Brain pericyte (primary cell): ENCODE measurements at regions not wholly inside any gene's neighbourhood (a gene's known extent, or its start where the extent isn't known, plus 50 kb on each side); places are given as distances from the start of the nearest gene placed in this dataset.

Experiments
- DNase-seq: peaks from one replicate; pipeline ENCODE4 v3.0.0-alpha.2; 2012; ENCODE audit warnings: low read depth, low spot score

DNA sequence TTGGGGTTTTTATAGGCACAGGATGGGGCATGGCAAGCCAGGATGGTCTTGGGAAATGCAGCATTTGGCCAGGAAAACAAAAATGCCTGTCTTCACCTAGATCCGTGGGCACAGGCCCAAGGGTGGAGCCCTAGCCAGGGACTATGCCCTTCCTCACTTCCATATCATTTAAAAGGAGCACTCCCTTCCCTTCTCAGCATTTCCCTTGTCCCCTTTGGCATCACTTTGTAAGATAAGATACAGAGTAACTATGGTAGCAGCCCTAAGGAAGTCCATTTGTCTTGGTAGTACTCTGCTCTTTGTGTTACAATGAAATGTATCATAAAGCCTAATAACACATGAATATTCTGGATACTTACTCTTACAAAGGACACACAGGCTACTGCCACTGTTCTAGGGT is 1092.6 kb upstream of the TENM4 start:
- DNase-seq = no peak

GRCh38 chr11:80532633-80533232 is 1091.9 kb upstream of the TENM4 start:
- no peak for DNase-seq

DNA sequence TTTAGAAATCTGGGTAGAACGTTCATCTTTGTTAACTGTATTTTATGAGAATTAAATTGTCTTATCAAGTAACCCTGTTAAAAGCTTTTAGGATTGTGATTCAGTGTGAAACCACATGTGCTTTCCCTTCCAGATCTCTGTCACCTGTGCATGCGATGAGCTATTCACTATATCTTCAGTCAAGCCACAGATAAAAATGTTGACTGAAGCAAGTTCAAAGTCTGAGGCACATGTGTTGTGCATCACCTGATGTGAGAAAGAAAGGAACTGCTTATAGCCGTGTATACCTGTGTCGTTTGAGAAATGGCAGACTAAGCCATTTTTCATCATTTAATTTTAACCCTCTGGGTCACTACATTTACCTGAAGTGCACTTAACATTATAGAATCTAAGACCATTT is 1088.9 kb upstream of the TENM4 start:
- DNase-seq = no peak

- no peak for DNase-seq
These were observed 1085.0 kb upstream of the TENM4 start for GRCh38 chr11:80525663-80526405.

- DNase-seq = no peak
These were observed 1083.5 kb upstream of the TENM4 start for GRCh38 chr11:80524349-80524748.

DNA sequence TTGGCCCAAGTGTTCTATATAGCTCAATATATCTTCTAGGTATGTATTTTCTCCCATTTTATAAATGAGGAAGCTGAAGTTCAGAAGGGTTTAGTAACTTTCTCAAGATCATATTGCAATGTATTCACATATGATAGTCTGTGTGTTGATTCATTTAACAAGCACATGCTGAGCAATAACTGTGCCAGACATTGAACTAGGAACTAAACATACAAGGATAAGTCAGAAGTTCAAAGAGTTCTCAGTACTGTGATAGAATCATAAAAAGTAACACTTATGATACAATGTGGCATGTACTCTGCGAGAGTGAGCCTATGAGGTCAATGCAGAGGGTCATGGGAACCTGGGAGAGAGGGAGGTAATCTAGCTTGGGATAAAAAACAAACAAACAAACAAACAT is 1082.2 kb upstream of the TENM4 start:
- DNase-seq = no peak

DNA sequence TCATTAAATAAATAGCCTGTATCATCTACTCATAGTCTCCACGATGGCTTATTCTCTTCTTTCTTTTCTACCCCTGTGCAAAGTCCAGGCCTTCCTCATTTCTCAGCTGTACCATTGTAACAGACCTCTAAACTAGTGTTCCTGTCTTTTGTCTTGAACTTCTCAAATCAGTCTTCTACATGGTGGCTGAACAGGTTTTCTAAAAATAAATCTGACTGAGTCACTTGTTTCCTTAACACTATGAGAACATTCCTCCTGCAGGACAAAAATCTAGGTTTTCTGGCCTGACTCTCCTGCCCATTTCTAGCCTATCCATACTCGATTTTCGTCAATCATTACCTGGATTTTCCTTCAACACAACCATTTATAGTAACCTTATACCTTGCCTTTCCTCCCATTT is 1080.8 kb upstream of the TENM4 start:
- no peak for DNase-seq

DNA sequence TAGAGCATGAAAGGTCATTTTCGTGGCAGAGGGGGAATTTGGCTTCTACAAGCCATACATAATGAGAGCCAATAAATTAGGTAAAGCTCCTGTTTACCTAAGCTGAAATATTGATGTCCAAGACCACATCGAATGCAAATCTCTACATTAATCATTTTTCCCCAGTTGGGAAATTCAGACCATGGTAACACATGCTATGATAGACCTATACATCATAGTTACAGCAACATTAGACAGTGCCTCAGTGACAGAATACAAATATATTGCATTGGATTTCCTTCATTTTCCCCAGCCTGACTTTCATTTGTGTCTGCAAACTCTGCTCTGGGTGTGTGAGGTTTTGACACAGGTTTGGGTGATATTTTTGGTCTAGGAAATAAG is 1079.7 kb upstream of the TENM4 start:
- DNase-seq = no peak

DNA sequence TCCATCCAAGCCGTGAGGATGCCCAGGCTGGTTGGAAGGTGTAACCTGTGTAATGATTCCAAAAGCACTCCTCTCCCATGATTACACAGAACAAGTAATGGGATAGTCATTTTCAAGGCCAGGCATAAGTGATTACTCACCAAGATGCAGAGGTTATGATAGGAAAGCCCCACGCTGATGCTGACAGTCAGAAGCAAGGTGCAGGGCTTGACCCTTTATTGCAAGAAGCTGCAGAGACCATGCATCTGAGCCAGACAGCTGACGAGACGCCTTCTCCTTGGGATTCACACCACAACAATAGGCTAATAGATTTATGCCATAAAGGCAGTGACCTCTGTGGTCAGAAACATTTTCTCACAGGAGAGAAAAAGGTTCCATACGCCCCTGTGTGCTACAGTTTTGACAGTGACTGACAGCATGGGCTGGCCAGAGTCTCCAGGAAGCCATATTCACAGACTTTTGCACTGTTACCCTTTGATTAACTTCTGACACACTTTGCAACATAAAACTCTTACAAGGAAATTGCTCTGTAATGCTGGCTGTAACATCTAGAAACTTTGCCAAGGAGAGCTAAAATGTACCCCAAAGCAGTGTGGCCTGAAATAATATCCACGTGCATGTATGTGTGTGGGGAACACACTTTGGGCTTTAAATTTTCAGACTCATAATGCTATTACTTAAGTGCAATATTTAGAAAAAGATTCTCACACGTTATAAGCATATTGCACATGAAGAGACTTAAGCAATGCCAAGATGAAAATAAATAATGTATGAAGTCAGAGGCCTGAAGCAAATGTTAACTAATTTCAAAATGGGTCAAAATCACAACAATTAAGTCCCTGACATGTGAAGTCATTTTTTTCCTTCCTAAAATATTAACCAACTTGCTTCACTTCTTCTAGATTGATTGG is 1079.0 kb upstream of the TENM4 start:
- DNase-seq = no peak

- no peak for DNase-seq
These were observed 1076.9 kb upstream of the TENM4 start for GRCh38 chr11:80517701-80518100.

DNA sequence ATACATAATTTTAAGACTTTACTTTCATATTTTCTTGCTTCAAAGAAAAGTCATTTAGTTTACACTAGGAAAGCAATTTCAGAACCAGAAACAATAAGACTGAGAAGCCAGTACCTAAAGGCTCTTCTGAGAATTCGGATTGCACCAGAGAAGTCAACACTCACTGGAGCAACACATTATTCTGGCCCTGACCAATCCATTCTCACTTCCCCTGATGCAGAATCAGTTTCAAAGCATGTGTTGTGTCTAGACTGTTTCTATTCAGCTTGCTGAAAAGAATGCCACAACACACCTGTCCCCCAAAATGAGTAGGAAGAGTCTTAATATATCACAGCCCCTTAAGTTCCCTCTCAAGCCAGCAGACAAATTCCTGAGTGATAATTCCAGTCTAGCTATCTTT is 1074.3 kb upstream of the TENM4 start:
- DNase-seq = no peak

DNA sequence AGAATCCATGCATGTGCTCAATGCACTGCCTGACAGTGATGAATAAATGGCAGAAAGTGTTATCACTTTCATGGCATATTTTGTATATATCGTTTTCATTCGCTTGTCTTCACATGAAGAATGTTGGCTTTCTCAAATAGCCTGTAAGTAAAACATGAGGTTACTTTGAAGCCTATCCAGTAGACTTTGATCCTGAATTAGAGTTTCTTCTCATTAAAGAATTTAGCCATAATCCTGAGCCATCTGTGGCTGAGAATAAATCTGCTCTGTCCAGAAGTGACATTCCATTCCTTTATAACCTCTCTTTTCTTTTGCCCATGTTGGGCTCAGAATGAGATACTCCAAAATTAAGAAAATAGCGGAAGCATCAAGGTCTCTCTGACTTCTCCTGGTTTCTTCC is 1071.7 kb upstream of the TENM4 start:
- DNase-seq = no peak

GRCh38 chr11:80505771-80506170 is 1064.9 kb upstream of the TENM4 start:
- no peak for DNase-seq

GRCh38 chr11:80503990-80504389 is 1063.2 kb upstream of the TENM4 start:
- DNase-seq = no peak

DNA sequence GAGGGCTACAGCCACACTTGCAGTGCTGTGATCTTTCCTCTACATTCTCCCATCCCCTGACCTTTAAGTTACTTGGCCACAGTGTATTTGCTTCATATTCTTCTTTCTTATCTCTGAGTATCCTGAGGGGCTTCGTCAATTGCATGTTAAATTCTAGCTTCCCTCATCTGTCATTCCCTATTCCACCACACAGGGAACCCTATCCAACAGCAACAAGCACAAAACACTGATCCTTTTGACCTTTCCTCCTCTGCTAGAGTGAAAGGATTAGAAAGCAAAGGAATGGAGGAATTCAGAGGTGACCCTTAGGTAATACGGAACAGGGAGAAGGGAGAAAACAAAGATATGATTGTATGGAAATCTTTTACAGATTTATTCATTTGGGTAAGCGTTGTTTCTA is 1061.7 kb upstream of the TENM4 start:
- DNase-seq = no peak

GRCh38 chr11:80495116-80495515 is 1054.3 kb upstream of the TENM4 start:
- no peak for DNase-seq

GRCh38 chr11:80487952-80488351 is 1047.1 kb upstream of the TENM4 start:
- DNase-seq = no peak

DNA sequence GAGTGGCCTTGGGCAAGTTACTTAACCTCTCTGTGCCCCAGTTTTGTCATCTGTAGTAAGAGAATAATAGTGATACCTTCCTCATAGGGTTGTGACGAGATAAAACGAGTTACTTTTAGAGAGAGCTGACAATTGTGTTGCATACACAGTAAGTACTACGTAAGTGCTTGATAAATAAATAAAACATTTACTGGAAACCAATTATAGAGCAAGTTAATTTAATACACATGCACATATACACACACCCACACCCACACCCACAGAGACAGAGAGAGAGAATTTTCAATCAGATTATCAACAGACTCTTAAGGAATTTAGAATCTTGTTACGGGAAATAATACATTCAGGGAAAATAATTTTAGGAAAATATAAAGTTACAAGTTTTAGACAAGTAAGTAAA is 1045.8 kb upstream of the TENM4 start:
- no peak for DNase-seq

DNA sequence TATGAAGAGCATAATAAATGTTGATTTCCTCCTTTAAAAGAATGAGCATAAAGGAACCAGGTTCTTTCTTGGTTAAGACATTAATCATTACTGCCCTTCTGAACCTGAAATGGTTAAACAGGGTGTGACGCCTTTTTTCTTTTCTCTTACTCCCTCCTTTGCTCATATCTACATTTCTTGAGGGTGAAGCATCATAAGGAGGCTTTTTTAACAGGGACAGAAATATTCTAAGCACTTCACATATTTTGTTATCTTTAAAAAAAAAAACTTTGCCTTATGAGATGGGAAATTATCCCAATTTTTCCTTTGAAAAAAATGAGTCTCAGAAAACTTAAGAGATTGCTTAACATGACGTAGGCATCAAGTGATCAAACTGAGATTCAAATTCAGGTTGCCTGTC is 1036.3 kb upstream of the TENM4 start:
- DNase-seq = no peak

- DNase-seq = no peak
These were observed 1032.7 kb upstream of the TENM4 start for GRCh38 chr11:80473562-80473961.

GRCh38 chr11:80469871-80470270 is 1029.0 kb upstream of the TENM4 start:
- no peak for DNase-seq

GRCh38 chr11:80466570-80466969 is 1025.7 kb upstream of the TENM4 start:
- no peak for DNase-seq

DNA sequence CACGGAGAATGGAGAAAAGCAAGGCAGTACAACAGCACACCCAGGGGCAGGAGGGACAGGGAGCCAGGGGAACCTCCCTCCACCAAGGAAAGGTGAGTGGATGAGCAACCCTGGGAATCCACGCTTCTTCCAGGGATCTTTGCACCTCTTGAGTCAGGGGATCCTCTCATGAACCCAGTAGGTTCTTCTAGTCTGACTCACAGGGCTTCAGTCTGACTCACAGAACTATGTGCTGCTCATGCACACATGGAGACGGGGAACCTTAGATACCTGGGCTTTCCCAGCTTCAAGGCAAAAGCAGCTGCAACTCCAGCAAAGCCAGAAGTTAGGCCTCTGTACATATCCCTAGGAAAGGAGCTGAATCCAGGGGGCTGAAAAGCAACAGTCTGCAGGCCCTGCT is 1021.4 kb upstream of the TENM4 start:
- DNase-seq = no peak
